Adipocyte (in vitro differentiated cells): ENCODE measurements at regions not wholly inside any gene's neighbourhood (a gene's known extent, or its start where the extent isn't known, plus 50 kb on each side); places are given as distances from the start of the nearest gene placed in this dataset.
"Not testable (repeated sequence)": the region's sequence is repeated elsewhere in the genome, so short reads cannot be mapped to it uniquely, and the experiment has no call there.

ENCODE experiments used
- DNase-seq: peaks from one replicate; pipeline ENCODE4 v3.0.0-alpha.2; 2015; ENCODE audit warnings: low read depth
- H3K27me3 ChIP-seq: replicated peaks from 2 replicates; pipeline ENCODE4 v1.7.0; 2013; ENCODE audit warnings: mild to moderate bottlenecking, low read length, moderate library complexity; ENCODE audit not compliant: control insufficient read depth, insufficient read depth
- H3K36me3 ChIP-seq: 2 replicates; pipeline ENCODE4 v1.7.0; 2013; ENCODE audit warnings: low read length, mild to moderate bottlenecking, moderate library complexity; ENCODE audit not compliant: control insufficient read depth, insufficient read depth, severe bottlenecking
- H3K4me1 ChIP-seq: 2 replicates; pipeline ENCODE4 v1.7.0; 2013; ENCODE audit warnings: mild to moderate bottlenecking, low read length, moderate library complexity; ENCODE audit not compliant: control insufficient read depth, insufficient read depth
- H3K4me3 ChIP-seq: 2 replicates; pipeline ENCODE4 v1.7.0; 2013; ENCODE audit warnings: mild to moderate bottlenecking, low read length, moderate library complexity
- H3K9ac ChIP-seq: 2 replicates; pipeline ENCODE4 v1.7.0; 2013; ENCODE audit warnings: mild to moderate bottlenecking, low read length, moderate library complexity
- H3K9me3 ChIP-seq: 2 replicates; pipeline ENCODE4 v1.7.0; 2013; ENCODE audit warnings: mild to moderate bottlenecking, low read length, moderate library complexity; ENCODE audit not compliant: control insufficient read depth

GRCh38 chr20:25859649-25860530, 163.2 kb upstream of the ZNF337 start:
- Histone ChIP-seq H3K36me3 (no peaks in the 10 kb centered on the region), H3K9me3 (no peaks in the 10 kb centered on the region), H3K27me3 (peaks cover 30% of the 10 kb centered on the region), H3K4me3 (peak overlapping the region; percentile 56), H3K4me1 (peaks cover 27% of the 10 kb centered on the region), H3K9ac (no peak overlapping the region)
- DNase-seq, result peak; percentile 84

GRCh38 chr20:25858495-25859425, 162.1 kb upstream of the ZNF337 start:
- Histone ChIP-seq H3K4me1 (peaks cover 26% of the 10 kb centered on the region), H3K27me3 (peaks cover 23% of the 10 kb centered on the region), H3K9me3 (no peaks in the 10 kb centered on the region), H3K4me3 (peak overlapping the region; percentile 67), H3K9ac (no peak overlapping the region), H3K36me3 (no peaks in the 10 kb centered on the region)
- no peak for DNase-seq

GRCh38 chr20:25857091-25857788, 160.6 kb upstream of the ZNF337 start:
- H3K9ac ChIP-seq, H3K9me3 ChIP-seq, DNase-seq, H3K4me3 ChIP-seq, H3K36me3 ChIP-seq: not testable (repeated sequence)
- Histone ChIP-seq H3K4me1 (peaks cover 23% of the 10 kb centered on the region), H3K27me3 (peaks cover 23% of the 10 kb centered on the region)

- no peak for DNase-seq
- Histone ChIP-seq H3K9me3 (no peaks in the 10 kb centered on the region), H3K4me1 (peaks cover 18% of the 10 kb centered on the region), H3K9ac (no peak overlapping the region), H3K27me3 (peaks cover 23% of the 10 kb centered on the region), H3K36me3 (no peaks in the 10 kb centered on the region), H3K4me3 (no peak overlapping the region)
These were observed 159.7 kb upstream of the ZNF337 start for GRCh38 chr20:25856256-25856884.

GRCh38 chr20:25855451-25856156, 159.0 kb upstream of the ZNF337 start:
- H3K4me3 ChIP-seq, H3K36me3 ChIP-seq, H3K9ac ChIP-seq, DNase-seq, H3K9me3 ChIP-seq: not testable (repeated sequence)
- Histone ChIP-seq H3K27me3 (peaks cover 19% of the 10 kb centered on the region), H3K4me1 (peaks cover 15% of the 10 kb centered on the region)

- not testable (repeated sequence) for H3K9me3 ChIP-seq, H3K4me3 ChIP-seq, DNase-seq, H3K9ac ChIP-seq, H3K36me3 ChIP-seq
- Histone ChIP-seq H3K27me3 (peaks cover 12% of the 10 kb centered on the region), H3K4me1 (peaks cover 10% of the 10 kb centered on the region)
These were observed 158.0 kb upstream of the ZNF337 start for GRCh38 chr20:25854666-25855065.

- H3K27me3 ChIP-seq, H3K9me3 ChIP-seq, H3K36me3 ChIP-seq: not testable (repeated sequence)
- Histone ChIP-seq H3K4me3 (peak overlapping the region; percentile 85), H3K9ac (peak overlapping the region; percentile 84), H3K4me1 (peaks cover 10% of the 10 kb centered on the region)
- DNase-seq, result peak; percentile 93
These were observed 157.2 kb upstream of the ZNF337 start for GRCh38 chr20:25853718-25854388.

GRCh38 chr20:25852968-25853717, 156.5 kb upstream of the ZNF337 start:
- not testable (repeated sequence) for DNase-seq, H3K36me3 ChIP-seq, H3K4me1 ChIP-seq, H3K27me3 ChIP-seq, H3K9me3 ChIP-seq
- peak overlapping the region; percentile 84 for H3K9ac ChIP-seq
- peak overlapping the region; percentile 85 for H3K4me3 ChIP-seq

- not testable (repeated sequence) for H3K9me3 ChIP-seq, H3K9ac ChIP-seq, H3K4me3 ChIP-seq, H3K36me3 ChIP-seq, H3K4me1 ChIP-seq, DNase-seq, H3K27me3 ChIP-seq
These were observed 153.5 kb upstream of the ZNF337 start for GRCh38 chr20:25850133-25850532.
